NCI-H2227 (cell line): ENCODE measurements at regions not wholly inside any gene's neighbourhood (a gene's known extent, or its start where the extent isn't known, plus 50 kb on each side); places are given as distances from the start of the nearest gene placed in this dataset.
"Not testable (repeated sequence)": the region's sequence is repeated elsewhere in the genome, so short reads cannot be mapped to it uniquely, and the experiment has no call there.

Source experiments
- DNase-seq: peaks from one replicate; lab custom pipeline; 2025; ENCODE audit not compliant: unreplicated experiment; lab: John Stamatoyannopoulos, UW

DNA sequence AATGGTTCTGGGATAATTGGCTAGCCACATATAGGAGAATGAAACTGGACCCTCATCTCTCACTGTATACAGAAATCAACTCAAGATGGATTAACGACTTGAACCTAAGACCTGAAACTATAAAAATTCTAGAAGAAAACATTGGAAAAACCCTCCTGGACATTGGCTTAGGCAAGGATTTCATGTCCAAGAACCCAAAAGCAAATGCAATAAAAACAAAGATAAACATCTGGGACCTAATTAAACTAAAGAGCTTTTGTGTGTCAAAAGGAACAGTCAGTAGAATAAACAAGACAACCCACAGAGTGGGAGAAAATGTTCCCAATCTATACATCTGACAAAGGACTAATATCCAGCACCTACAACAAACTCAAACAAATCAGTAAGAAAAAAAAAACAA lies 524.3 kb upstream of the CADM1 start:
- not testable (repeated sequence) for DNase-seq

DNA sequence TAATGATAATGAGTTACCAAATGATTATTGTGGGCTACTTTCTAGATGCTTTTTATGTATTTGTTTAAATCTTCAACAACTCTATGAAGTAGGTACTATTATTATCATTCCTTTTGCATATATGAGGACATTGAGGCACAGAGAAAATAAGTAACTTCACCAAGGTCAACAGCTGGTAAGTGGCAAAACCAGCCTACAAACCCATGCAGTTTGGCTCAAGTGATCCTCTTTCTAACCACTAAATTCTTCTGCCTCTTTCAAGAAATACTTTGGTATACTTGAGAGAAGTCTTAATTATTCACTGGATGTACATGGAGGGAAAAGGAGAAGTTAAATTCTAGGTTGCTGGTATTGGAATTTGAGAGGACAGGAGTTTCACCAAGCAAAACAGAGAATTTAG lies 495.2 kb upstream of the CADM1 start:
- DNase-seq, result no peak

DNA sequence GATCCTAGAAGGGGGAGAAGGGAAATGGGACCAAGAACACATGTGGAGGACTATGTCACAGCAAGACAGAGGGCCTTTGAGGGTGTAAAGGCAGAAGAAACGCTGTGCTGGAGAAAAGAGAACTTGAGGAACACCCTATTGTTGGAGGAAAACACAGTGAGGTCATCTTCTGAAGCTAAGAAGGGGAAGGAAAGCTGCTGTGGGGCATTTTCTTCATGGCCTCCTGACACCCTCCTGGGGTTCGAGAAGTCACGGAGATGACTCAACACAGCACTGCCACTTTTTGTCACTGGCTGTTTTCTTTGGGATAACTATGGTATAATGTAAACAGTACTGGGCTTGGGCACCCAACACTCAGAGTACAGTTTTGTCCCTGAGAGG lies 492.6 kb upstream of the CADM1 start:
- no peak for DNase-seq

DNA sequence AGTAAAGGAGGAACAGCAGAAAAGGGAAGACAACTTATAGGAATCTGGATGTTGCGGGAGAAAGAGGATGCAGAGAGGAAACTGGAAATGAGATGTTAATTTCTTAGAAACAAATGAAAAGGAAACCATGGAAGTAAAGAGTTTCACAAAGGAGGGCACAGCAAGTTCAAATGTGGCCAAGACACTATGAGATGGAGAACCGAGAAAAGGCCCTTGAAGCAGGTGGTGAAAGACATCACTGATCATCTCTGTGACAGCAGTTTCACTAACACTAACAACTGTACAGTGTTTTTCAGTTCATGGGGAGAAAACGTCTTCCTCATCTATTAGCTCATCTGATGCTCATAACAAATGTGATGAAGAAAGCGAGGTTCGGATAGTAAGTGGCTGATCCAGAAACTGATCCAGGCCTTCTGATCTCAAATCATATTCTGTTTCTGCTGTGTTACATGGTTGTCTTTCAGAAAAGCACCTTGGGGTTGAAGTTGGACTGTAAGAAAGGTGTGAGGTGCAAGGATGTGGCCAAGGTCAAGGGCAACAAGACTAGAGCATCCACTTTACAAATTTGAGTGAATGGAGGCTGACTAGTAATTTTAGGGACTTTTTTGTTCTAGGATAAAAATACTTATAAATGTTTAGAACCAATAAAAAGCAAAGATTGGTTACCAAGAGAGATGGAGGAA lies 492.1 kb upstream of the CADM1 start:
- no peak for DNase-seq

DNA sequence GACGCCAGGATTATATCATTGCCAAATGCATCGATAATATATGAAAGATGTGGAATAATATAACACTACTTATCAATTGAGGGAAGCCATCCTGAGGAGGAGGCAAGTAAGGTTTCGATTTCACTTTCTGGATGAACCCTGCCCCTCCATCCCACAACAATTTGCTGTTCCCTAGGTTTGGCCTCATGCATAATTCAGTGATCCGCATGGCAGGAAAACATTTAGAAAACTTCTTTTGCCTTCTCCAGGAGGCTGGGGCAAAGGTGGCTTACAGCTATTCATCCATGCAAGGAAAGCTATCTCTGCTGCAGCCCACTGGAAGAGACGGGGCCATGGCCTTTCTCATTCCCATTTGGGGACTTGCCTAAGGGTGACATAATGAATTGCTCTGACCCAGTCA lies 489.4 kb upstream of the CADM1 start:
- DNase-seq, result no peak

DNA sequence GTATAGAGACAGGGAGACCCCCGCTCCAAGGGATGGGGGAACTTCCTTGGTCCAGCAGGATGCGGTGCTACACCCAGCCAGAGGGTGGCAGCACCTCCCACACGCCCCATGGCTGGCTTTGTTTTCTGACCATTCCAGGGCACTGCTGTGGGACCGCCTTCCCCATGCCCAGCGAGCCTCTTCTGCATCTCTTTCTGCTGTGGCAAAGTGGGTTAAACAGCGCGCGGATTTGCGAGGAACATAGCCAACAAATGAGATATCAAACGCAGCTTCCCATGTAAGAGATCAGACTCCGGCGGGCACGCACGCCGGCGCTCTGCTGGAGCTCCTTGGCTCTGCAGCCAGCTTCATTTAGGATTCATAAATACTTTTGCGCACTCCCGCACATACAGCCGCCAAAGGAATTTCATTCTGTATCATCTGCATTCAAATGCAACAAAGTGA lies 485.8 kb upstream of the CADM1 start:
- peak; percentile 5 for DNase-seq

DNA sequence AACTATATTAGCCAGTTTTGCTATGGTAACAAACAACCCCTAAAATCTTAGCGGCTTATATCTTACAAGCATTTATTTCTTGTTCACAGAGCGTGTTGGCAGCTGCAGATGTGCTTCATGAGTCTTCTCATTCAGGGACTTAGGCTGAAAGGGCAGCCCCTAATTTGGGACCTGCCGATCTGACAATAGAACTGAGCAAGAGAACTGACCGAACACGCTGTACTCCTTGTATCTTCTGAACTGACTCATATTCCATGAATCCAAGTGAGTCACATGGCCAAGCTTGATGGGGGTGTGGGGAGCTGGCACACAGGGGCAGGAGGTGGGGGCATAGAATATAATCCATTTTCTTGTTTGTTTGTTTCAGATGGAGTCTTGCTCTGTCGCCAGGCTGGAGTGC lies 481.7 kb upstream of the CADM1 start:
- no peak for DNase-seq

DNA sequence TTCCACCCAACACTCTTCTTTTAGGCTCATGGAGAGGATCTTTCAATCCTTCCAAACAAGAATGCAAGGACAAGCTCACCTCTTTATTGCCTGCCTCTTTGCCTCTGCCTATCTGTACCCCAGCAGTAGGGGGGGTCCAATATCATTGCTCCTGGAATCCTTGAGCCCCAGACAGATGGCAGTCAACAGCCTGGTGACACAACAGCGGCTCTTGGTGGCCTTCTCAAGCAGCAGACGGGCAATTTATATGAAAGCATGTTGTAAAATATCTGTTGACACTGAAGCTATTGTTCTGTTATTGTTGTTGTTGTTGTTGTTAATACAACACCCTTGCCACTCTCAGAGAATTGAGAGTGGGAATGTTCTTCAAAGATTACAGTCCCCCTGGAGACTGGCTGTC lies 480.0 kb upstream of the CADM1 start:
- DNase-seq, result no peak

DNA sequence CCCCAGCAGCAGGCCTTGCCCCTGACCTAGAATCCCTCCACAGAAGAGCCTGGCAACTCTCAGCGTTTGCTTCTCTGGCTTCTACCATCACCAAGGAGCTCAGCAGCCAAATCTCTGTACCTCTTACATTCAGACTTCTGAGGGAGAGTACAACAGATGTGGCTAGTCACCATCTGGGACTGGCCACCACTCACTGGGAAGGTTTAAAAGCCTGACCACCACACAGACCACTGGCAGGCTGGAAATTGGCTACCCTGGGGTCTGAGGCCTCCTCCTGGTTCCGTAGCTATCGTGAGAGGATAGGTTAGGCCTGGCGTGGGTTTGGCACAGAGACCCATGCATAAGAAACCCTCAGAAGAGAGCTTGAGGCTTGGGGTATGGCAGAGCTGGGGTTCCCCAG lies 478.5 kb upstream of the CADM1 start:
- no peak for DNase-seq

DNA sequence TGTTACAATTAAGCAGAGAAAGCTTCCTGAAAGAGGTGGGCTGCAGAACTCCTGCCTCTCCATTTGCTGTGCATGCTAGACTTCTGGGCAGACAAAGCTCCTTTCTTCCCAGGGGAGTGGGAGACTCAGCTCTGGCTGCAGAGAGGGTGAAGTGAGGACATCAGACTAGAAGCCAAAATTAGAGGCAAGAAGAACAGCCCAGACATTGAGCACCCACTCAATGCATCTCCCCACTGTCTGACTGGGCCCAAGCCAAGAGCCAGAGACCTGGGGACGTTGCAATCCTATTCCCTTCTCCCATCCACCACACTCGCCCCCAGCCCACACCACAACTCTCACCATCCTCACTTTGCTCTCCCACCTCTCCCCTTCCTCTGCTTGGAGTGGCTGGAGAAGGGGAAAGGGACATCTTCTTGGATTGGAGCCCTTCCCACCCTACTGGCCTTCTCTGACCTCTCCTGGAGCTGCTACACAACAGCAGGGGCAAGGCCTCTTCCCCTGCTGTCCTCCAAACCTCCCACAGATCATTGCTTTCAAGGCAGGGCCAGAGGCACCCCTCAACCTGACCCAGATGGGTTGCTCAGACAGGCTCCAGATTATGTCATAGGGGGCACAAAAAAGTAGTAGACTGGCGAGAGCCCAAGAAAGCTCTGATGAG lies 477.7 kb upstream of the CADM1 start:
- no peak for DNase-seq

DNA sequence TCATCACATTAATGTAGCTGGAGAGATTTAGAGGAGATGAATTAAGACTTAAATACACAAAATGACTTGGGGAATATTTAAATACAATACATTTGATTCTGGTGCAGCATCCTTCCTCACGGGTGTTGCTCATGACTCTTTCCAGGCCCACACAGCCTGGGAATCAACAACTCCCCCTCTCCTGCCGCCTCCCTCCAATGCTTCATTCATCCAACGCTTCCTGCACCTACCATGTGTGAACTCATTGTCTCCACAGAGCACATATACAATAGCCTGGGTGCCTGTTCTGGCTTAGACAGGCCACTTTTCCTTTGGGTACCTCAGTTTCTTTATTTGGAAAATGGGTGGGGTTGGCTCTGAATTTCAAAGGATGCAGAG lies 476.9 kb upstream of the CADM1 start:
- DNase-seq, result no peak

DNA sequence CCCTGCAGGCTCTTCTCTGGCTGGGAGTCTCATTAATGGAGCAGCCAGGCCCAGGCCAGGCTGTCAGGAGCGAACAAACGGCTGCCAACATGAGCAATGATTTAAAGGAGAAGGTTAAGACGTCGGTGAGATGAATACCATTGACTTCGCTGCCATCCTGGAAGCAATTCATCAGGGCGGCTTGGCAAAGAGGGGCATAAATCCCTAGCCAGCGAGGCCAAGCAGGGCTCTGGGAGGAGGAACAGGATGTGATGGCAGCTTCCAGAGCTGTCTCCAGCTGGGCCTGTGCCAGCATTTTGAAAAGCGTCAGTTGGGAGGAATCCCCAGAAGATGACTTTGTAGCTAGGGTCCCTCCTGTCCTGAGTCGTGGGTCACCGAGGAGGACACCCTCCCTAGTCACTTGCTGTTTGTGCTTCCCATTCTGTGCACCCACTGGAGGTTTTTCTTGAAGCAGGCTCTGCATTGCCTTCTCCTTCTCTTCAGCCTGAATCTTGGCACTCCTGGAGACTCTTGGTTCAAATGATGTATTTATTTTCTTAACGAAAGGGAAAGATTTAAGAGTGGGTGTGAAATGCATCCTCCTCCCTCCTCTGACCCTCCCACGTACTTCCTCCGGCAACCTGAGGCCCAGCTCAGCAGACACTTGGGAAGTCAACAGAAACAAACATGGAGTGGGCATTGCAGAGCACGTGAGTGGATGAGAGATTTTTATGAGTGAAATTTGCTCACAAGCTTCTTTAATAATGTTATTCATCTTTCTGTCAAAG lies 476.3 kb upstream of the CADM1 start:
- no peak for DNase-seq

DNA sequence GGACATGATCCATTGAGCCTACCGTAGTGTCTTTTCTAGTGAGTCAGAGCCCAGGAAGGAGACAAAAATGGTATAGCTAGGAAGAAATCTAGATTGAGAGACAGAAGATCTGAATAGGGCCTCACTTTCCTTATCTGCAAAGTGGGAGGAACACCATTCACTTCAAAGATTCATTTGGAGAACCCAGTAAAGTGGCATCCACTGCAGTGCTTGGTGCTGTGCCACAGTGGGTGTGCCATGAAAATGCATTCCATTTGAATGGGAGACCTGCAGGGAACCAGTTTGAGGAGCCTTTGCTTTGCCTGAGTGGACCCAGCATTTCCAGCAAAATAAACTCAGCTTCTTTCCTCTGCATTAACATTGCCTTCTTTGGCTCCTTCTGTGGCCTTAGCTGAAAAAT lies 470.5 kb upstream of the CADM1 start:
- no peak for DNase-seq

DNA sequence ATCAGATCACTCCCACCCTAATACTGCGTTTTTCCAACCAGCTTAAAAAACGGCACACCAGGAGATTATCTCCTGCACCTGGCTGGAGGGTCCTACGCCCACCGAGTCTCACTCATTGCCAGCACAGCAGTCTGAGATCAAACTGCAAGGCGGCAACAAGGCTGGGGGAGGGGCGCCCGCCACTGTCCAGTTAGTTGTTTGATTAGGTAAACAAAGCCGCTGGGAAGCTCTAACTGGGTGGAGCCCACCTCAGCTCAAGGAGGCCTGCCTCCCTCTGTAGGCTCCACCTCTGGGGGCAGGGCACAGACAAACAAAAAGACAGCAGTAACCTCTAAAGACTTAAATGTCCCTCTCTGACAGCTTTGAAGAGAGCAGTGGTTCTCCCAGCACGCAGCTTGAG lies 463.0 kb upstream of the CADM1 start:
- DNase-seq, result not testable (repeated sequence)

DNA sequence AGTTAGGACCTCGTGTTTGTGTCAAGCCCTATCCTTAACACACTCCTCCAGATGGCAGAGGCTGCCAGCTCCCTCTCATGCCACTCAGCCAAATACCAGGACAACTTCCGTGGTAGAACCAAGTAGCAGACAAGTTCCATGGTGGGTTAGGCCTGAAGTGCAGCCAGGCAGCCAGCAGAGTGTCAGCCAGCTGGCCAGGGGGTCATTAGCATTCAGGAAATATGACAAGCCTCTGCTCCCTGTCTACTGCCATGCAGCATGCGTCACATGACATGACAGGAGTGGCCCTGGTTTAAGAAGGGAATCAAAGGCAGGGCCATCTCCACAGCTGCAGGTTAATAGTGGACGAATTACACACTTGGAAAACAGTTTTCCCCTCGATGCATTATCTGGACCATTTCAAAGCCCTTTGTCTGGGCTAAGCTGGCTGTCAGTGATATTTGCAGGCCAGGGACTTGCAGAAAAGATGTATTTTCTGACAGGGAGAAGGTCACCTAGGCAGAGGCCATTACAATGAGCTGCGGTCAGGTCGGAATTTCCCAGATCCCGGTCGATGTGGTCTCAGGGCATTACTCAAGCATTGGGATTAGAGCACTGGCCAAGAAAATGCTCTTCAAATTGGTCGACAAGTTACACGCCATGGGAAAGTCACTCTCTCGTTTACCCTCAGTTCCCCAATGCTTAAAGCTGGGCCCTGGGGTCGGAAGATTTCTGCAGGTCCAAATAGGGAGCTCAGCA lies 461.7 kb upstream of the CADM1 start:
- peak; percentile 21 for DNase-seq

DNA sequence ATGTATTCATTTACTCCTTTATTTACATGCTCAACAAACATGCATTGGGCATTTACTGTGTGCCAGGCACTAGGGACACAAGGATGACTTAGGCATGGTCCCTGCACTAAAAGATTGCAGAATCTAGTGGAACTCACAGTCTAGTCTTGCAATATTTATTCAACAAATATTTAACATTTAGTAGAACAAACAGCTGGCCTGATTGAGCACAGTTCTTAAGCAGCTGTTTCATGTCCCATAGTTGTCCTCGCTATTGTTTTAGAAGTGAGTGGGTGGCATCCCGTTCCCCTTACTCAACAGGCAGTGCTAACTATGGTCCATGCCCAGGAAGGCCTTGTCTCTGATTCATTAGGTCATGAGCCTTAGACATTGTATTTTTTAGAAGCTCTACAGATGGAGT lies 459.9 kb upstream of the CADM1 start:
- DNase-seq, result no peak

DNA sequence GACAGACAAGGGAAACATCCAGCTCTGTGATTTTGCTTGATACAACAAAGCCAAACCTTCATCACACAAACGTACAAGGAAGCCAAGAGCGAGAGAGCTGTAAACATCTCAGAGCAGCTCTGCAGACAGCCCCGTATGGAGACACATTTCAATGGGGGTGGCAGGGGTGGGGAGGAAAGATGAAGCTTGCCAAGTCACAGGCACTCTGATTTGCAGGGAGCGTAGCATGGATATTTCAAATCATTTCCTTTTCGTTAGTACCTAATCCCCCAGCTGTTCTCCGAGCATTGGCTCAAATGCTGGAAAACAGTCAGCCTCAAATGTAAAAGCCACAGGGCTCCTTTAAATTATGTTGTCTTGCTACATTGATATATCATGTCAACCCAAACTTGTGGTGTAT lies 458.9 kb upstream of the CADM1 start:
- no peak for DNase-seq

DNA sequence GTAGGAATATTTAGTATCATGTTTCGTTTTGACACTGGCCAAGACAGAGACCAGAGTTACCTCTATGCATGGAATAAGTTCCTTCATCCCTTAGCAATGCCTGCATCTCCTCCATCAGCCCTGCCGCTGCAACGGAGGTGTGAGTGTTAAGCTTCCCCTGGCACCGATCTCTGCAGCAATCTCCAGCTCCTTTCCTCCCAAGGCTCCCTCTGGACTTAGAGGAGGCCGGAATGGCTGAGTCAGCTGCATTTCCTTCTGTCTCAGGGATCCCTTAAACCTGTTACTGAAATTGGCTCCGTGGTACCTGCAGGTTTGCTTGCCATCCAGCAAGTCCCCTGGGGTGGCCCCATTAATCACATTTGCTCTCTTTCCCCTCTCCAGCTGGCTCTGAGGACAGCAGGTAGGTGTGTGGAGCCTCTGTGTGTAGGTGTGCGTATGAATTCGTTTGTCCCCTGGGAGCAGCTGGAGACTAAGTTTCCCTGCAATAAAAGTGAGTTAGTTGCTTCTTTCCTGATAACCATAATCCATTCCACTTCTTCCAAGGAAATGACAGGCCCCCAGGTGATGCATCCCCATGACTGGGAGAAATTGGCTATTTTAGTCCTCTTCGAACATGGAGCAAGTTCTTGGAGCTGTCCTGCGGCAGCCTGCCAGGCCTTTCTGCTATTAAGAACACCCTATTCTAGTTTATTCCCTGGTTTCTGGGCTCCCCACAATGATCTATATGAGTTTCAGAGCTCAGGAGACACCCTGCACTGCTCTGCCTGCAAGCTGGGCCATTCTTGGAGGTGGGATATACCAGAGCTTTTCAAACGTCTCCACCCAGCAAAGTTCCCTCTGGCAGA lies 457.2 kb upstream of the CADM1 start:
- DNase-seq, result peak; percentile 1

DNA sequence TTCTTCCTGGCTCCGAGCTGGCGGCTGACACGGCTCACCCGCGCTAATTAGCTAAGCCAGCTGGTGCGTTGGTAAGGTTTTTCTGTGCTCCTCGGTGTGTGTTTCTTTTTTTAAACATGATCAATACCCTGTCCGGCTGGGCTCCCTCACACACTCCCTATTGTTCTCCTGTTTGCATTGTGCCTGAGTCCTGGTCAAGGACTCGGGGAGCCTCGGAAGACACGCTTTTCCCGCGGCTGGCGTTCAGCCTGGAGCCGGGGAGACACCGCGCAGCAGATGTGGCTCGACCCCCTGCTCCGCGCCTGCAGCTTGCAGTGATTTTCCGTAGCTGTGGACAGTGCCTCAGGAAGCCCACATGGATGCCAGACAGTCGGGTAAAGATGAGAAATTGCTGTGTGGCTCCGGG lies 454.9 kb upstream of the CADM1 start:
- DNase-seq, result no peak

DNA sequence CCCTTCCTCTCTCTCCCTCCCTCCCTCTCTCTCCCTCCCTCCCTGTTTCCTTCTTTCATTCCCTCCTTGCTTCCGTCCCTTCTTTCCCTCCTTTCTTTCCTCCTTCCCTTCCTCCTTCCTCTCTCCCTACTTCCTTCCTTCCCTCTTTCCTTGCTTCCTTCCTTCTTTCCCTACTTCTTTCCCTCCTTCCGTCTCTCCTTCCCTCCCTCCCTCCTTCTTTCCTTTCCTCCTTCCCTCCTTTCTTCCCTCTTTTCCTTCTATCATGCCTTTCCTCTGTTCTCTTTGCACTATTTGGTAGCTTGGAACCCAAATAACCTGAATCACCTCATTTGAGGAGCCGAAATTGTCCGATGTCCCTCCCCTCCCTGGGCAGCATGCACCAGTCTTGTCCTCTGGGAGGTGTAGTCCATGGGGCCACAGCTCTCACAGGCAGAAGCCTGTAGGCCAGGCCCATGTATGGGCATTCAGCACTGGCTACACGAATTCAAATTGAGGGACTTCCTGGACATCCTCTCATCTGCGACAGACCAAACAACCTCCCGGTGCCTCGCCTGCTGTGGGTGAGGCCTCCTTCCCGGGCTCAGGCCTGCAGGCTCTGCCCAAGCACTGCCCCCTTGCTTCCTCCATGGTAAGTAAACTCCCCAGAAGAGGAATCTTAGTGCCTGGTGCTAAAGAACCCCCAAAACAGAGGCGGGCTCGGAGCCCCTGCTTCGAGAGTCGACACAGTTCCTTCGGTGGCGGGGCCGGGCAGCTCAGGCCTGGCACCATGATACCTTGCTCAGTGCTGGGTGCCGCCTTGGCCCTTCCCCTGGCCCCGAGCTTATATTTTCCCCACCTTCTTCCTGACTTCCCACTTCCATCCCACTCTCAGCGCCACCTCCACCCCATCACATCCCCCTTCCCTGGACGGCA lies 454.1 kb upstream of the CADM1 start:
- DNase-seq, result no peak
